ENCODE measurements at regions not wholly inside any gene's neighbourhood (a gene's known extent, or its start where the extent isn't known, plus 50 kb on each side); places are given as distances from the start of the nearest gene placed in this dataset.
"Not testable (repeated sequence)": the region's sequence is repeated elsewhere in the genome, so short reads cannot be mapped to it uniquely, and the experiment has no call there.

DNA sequence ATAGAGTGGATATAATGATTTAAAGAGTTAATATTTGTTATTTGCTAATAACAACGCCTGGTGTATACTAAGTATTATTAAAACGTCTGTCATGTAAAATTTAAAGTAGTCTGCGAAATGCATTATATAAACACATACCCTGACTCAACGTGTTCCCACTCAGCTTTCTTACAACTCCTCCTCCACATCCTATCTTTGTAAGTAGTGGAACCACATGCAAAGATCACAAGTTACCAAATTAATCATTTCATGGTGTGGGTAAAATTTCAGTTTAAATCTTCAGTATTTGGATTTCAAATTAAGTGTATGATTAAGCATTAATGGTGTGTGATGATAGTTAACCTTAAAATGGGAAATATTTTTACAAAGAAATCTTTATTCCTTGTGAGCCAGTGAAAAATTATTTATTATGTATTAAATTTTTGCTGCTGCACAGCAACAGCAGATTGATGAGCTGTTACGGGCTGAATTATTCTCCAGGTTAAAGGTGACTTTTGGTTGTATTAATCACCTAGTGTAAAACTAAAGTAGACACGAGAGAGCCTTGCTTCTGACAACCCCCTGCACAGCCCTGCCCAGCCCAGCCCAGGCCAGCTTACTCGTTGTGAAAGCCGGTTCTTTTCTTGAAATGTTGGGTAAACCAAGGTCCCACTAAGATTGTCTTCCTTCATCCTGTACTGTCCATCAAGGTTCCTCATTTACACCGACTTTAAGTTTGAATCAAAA, 373.5 kb downstream of the DTWD2 start:
- DNase-seq (ENCODE audit: low read depth), result no peak
- H3K4me3 ChIP-seq (ENCODE audit: low read depth, low read length), result no peak overlapping the region

DNA sequence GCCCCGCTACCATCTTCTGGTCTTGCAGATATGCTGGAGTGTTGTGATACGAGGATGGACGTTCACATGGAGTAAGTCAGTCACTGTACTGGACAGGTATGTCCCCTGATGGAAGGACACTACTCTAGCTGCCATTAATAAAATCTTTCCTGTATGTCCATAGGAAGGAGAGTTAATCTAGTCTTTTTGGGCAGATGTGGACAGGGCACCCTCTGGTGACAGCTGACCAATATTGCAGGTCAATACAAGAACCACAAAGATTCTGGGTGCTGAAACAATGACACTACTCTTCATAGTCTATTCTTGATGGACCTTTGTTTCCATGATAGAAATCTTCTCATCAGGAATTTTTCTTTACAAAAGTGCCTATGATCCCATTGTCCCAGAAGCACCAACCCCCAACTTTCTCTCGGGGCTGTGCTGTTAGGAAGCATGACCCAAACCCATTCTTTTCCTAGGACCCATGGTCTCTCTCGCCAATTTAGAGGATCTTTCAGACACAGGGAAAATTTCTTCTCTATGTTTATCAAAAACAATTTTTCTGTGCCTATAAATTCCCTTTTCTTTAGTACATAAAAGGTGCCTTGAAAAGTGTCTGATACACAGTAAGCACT, 376.9 kb downstream of the DTWD2 start:
- H3K4me3 ChIP-seq (ENCODE audit: low read depth, low read length), result no peak overlapping the region
- DNase-seq (ENCODE audit: low read depth), result no peak

DNA sequence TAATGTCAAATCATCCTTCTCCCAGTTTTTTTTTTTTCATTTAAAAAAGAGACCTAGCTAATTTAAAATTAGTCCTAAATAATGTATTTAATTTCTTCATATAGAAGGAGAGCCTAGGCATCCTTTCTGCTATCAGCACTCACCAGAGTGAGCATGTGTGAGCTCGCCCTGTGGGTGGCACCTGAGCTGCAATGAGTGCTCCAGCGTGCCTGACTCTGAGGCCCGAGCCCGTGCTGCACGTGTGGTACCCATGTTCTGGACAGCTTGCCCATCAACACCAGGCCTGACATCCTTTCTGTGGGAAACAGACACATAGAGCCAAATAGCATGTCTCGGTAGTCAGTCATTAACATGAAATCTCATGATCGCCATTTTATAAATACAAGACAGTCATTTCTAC, 381.4 kb downstream of the DTWD2 start:
- H3K4me3 ChIP-seq (ENCODE audit: low read depth, low read length), result no peak overlapping the region

DNA sequence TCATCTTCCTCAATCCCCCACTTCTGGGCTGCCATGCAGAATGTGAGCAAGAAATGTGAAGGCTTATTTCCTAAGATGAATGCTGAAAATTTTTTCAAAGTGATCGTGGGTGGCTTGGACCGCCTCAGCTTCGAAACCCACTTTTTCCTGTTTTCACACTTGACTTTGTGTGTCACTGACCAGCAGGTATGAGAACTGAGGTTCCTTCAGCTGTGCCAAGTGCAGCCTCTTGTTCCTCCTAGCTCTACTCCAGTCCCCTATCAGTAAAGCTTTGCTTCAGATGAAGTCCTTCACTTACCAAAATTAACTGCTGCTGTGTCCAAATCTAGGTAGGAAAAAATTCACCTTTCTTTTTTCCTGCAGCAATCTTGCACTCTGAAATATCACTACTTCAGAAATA, 382.6 kb downstream of the DTWD2 start:
- DNase-seq (ENCODE audit: low read depth), result no peak

More for the DNA sequence above, 381.4 kb downstream of the DTWD2 start:
- no peak for DNase-seq (ENCODE audit: low read depth)

DNA sequence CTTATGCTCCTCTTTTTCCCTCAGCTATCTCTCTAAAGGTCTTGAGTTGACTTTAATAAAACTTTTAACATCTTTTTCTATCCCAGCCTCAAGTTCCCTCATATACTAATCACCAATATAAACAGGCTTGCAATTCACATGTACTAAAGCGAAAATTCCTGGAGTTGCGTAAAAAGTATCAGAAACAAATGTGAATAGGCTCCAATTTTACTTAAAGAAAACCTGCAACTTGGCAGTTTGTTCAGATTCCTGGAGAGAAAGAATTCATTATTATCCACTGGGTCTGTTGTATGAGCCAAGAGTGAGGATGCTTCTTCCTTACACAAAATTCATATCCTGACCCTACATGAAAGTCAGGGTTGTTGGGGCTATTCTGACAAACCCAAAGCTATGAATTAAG, 384.2 kb downstream of the DTWD2 start:
- H3K4me3 ChIP-seq (ENCODE audit: low read depth, low read length), result no peak overlapping the region
- DNase-seq (ENCODE audit: low read depth), result no peak

More for the DNA sequence above, 382.6 kb downstream of the DTWD2 start:
- no peak overlapping the region for H3K4me3 ChIP-seq (ENCODE audit: low read depth, low read length)

DNA sequence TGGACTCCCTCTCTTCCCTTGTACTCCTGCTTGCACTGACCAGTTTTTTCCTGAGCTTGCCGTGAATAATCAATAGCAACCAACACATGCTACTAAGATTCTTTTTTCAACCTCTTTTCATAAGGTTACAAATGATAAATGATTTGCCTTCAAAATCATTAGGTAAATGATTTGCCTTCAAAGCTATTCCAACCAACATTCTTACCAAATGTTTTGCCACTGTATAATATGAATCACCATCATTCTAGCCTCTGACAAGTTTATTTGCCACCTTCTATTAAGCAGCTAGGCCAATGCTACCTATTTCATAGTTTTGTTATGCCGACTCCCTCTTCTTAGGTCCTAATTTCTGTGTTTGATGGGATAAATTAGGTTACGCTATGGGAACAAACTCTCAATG, 385.1 kb downstream of the DTWD2 start:
- no peak for DNase-seq (ENCODE audit: low read depth)
- no peak overlapping the region for H3K4me3 ChIP-seq (ENCODE audit: low read depth, low read length)

DNA sequence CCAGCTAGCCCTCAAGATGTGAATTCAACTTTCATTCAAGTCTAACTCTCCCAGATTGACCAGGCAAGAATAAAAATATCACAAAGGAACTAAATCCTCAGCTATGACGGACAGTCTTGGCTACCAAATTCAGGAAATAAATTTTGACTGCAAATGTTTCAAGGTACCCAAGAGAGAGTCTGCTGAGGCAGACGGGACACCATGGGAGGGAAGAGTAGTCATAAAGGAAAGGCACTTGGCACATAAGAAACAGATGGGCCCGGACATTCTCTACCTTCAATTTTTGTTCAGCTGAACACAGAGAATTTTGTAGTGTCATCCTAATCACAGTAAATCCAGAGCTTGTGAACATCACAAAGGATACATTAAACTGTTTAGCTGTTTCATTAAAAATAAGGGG, 390.0 kb downstream of the DTWD2 start:
- H3K4me3 ChIP-seq (ENCODE audit: low read depth, low read length), result no peak overlapping the region
- DNase-seq (ENCODE audit: low read depth), result no peak

DNA sequence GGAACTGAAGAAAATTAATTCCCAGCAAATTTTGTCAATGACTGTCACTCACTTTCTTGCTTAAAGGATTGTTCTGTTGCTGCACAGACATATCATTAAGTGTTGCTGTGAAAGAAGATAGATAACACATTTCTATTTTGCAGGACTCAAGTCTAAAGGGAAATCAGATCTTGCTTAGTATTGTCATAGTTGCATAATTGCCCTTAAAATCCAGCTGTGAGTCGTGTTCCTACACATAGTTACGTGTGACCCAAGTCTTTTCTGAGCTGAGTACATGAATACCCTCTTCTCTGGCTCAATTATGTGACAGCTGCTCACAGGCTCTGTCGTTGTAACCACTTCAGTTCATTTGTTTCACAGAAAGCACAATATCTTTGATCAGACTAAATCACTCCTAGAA, 390.8 kb downstream of the DTWD2 start:
- H3K4me3 ChIP-seq (ENCODE audit: low read depth, low read length), result no peak overlapping the region
- no peak for DNase-seq (ENCODE audit: low read depth)

DNA sequence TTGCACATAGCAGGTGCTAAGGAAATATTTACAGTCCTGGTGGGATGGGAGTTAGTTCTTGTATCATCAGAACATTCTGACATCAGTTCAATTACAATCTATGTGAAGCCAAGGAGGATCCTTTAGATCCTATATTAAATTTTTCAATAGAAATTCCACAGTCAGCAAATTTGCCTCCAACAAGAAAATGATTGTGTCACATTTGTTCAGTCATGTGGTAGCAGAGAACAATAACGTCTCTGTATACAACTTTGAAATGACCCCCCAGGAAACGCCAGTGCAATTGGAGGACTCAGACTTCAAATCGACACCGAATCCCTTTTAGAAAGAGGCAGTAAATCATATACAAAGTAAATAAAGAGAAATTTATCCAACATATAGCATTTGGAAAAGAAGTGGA, 392.1 kb downstream of the DTWD2 start:
- H3K4me3 ChIP-seq (ENCODE audit: low read depth, low read length), result no peak overlapping the region
- DNase-seq (ENCODE audit: low read depth), result no peak

DNA sequence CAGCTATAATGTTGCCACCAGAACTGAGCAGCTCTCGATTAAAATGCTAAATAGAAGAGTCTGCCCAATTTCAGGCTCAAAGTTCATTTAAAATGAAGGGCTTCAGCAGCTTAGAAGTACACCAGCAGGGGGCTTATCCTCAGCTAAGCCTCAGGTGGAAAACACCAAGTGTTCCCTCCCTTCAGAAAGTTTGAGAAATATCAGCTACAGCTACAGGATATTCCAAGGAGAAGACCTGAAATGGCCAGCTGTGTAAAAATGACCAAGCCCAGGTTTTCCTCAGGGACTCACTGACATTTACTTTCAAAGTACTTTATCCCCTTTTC, 395.4 kb downstream of the DTWD2 start:
- no peak for DNase-seq (ENCODE audit: low read depth)

DNA sequence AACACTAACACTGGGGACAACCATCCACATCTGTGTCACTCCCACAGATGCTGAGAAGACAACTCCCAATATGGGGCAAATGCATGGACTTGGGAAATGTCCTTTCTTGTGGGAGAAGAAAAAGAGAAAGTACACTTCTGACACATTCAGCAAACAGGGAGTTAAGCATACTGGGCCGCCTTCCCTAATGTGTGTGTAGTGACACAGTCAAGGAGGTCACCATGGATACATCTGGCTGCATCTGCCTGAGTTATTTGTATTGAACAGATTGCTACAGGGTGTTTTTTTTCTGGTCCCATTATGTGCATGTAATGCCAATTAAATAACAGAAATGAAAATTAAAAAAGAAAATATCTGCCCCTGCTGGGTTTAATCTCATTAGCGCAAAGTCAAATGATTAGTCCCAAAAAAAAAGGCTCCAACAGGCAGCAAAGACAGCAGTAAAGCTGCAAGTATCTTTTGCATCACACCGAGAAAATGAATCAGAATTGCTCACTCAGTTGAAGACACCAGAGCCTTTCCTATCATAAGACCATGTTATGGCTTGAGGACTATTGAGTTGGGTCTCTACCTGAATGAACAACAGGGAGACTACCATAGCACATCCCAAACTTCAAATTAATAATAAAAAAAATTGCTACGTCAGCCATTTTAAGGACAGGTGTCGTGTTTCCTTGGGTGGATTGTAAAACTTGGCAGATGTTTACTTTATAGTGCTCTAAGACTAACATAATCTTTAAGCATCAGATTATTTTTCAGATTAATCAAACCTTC, 395.9 kb downstream of the DTWD2 start:
- H3K4me3 ChIP-seq (ENCODE audit: low read depth, low read length), result no peak overlapping the region
- DNase-seq (ENCODE audit: low read depth), result no peak

More for the DNA sequence above, 395.4 kb downstream of the DTWD2 start:
- no peak overlapping the region for H3K4me3 ChIP-seq (ENCODE audit: low read depth, low read length)

DNA sequence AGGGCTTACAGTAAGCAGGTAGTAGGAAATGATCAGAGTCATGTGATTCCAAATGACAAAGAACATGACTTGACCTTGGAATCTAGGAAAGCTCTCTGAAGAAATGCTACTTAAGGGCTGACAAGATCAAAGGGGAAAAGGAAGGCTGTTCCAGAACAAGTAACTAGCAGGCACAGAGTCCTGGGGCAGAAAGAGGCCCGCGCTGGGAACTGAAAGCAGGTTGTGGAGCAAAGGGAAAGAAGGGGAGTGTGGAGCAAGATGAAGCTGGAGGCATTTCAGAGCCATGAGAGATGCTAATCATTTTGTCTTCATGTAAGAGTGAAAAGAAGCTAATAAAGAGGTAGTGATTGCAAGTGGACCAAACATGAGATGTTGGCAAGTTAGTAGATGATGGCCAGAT, 397.5 kb downstream of the DTWD2 start:
- DNase-seq (ENCODE audit: low read depth), result no peak
- no peak overlapping the region for H3K4me3 ChIP-seq (ENCODE audit: low read depth, low read length)

DNA sequence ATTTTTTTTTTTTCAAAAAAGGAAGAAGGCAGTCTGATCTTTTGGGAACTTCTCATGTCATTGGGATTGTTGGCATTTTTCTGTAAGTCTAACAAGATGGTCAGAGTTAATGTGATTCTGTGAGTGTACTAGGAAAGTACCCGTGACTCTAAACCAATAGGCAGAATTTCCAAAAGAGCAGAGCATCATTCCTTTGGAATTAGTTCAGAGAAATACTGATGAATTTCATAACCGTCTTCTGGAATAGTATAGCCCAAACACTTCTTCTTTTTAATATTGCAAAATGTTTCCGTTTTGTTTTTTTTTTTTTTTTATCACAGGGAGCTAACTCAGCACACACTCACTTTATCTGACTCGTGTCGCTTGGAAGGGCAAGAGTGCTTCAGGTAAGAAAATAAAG, 407.4 kb downstream of the DTWD2 start:
- no peak overlapping the region for H3K4me3 ChIP-seq (ENCODE audit: low read depth, low read length)
- DNase-seq (ENCODE audit: low read depth), result no peak

DNA sequence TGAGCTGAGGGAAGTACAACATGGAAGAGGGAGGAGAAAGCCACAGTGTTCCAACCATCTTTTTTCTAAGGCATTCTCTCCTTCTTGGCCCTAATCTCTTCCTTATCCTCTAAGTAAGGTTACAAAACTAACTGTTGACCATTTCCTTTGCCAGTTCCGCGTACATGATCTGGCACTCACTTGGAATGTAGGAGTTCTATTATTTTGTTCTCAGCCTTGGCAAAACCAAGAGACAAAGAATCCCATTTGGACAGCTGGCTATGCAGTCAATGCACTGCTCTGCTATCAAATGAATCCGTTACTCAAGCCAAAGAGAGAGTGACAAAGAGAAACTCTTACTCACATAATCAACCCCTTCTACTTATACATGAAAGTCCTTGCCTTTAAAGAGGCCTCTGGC, 410.3 kb downstream of the DTWD2 start:
- no peak for DNase-seq (ENCODE audit: low read depth)
- H3K4me3 ChIP-seq (ENCODE audit: low read depth, low read length), result no peak overlapping the region

DNA sequence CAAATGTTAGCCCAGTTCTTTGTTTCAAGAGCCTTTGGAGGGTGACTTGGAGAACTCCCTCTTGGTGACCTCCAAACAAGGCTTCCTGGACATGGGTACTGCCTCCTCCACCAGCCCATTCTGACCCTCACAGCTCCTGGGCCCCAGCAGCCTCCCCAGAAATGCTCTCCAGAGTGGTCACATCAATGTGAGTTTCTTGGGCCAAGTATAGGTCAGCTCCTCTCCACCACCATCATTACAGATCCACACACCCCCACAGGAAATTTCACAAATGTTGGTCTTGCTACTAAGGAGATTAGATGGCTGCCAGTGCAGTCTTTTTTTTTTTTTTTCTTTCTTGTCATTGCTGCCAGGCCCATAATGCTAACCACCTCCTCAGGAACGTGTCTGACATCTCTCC, 410.7 kb downstream of the DTWD2 start:
- H3K4me3 ChIP-seq (ENCODE audit: low read depth, low read length), result no peak overlapping the region
- DNase-seq (ENCODE audit: low read depth), result no peak

DNA sequence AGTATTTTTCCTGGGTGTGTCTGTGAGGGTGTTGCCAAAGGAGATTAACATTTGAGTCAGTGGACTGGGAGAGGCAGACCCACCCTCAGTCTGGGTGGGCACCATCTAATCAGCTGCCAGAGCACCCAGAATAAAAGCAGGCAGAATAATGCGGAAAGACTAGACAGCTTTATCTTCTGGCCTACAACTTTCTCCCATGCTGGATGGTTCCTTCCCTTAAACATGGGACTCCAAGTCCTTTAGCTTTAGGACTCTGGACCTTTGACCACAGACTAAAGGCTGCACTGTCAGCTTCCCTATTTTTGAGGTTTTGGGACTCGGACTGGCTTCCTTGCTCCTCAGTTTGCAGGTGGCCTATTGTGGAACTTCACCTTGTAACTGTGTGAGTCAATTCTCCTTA, 418.1 kb downstream of the DTWD2 start:
- not testable (repeated sequence) for H3K4me3 ChIP-seq (ENCODE audit: low read depth, low read length); DNase-seq (ENCODE audit: low read depth)

DNA sequence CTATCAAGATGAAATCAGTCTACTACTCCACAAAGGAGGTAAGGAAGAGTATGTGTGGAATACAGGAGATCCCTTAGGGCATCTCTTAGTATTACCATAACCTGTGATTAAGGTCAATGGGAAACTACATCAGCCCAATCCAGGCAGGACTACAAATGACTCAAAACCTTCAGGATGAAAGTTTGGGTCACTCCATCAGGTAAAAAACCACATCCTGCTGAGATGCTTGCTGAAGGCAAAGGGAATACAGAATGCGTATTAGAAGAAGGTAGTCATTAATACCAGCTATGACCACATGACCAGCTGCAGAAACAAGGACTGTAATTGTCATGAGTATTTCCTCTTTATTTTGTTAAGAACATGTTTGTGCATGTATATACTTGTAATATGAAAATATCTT, 418.8 kb downstream of the DTWD2 start:
- not testable (repeated sequence) for H3K4me3 ChIP-seq (ENCODE audit: low read depth, low read length); DNase-seq (ENCODE audit: low read depth)

DNA sequence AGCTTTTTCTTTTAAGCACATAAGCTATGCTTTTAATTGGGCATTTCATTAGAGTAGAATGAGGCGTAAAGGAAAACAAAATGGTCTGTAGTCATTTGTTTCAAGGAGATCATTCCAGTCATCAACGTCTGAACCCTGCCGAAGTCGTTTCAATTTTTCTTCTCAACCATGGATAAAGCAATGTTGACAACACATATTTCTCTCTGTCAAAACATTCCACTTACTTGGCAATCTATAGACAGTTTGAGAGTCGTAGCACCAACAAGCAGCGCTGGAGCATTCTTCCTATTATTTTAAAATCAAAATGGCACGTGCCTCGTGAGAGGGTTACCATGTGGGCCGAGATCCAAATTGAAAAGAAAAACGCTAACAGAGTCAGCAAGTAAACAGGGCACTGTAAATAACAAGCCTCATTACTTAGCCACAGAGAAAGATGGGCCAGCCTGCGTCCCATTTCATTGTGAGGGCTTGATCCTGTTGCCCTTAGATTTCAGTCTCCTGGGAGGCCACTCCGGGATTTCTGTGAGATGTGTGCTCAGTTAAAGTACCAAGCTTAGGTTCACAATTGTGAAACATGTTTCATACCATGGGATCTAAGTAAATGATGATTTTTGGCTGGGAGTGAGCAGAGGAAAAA, 422.9 kb downstream of the DTWD2 start:
- H3K4me3 ChIP-seq (ENCODE audit: low read depth, low read length), result no peak overlapping the region
- no peak for DNase-seq (ENCODE audit: low read depth)

DNA sequence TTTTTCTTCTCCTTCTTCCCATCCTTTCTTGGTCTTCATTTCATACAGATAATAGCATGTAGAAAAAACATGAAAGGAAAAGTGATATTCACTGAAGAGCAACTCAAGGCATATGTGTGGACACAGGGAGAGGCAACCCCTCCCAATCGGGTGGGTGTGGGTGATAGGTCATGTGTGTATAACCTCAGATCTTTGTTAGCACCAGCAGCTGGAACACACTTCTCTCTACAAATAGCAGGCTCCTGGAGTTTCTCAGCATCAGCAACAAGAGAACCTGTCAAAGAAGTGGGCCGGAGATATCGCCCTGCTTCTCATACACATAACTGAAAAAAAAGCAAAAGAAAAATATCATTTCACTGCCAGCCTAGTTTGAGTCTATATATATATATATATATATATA, 426.4 kb downstream of the DTWD2 start:
- no peak for DNase-seq (ENCODE audit: low read depth)
- H3K4me3 ChIP-seq (ENCODE audit: low read depth, low read length), result no peak overlapping the region

DNA sequence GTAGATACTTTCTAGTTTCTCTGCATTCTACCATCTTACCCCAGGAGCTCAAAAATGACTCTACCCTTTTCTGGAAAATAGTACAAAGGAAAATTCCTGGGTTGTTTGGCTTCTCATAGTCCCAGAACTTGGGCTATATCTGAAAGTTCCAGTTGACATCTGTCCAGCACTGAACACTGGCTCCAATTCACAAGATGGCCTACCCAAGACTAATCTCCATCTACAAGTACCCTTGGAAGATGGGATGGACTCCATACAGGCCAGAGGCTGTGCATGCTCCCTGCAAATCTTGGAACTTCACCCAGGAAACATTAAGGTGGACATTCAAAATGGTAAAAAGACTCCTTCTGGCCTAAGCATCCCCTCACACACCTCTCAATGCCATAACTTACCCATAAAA, 427.1 kb downstream of the DTWD2 start:
- H3K4me3 ChIP-seq (ENCODE audit: low read depth, low read length), result no peak overlapping the region
- DNase-seq (ENCODE audit: low read depth), result no peak
